ENCODE measurements at regions not wholly inside any gene's neighbourhood (a gene's known extent, or its start where the extent isn't known, plus 50 kb on each side); places are given as distances from the start of the nearest gene placed in this dataset.

DNA sequence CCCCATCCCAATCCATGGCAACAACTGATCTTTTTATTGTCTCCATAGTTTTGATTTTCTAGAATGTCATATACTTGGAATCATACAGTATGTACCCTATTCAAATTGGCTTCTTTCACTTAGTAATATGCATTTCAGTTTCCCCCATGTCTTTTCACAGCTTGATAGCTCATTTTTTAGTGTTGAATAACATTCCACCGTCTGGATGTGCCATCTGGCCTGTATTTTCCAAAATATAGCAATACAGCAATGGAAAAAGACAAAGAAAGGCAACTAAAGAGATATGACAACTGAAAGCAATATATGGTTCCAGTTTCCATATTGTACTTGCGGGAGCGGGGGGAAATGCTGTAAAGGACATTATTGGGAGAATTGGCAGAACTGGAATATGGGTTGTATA, 166.4 kb upstream of the NT5E start:
- TF ChIP-seq, protein P1, sequence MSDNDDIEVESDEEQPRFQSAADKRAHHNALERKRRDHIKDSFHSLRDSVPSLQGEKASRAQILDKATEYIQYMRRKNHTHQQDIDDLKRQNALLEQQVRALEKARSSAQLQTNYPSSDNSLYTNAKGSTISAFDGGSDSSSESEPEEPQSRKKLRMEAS (IDR thresholded peaks at IDR 0.05), result no peak
- TF ChIP-seq YY1 (IDR thresholded peaks at IDR 0.05; ENCODE audit: low read depth), result no peak
- no peak for TF ChIP-seq CEBPB (IDR thresholded peaks at IDR 0.05)
- TF ChIP-seq, protein P2, sequence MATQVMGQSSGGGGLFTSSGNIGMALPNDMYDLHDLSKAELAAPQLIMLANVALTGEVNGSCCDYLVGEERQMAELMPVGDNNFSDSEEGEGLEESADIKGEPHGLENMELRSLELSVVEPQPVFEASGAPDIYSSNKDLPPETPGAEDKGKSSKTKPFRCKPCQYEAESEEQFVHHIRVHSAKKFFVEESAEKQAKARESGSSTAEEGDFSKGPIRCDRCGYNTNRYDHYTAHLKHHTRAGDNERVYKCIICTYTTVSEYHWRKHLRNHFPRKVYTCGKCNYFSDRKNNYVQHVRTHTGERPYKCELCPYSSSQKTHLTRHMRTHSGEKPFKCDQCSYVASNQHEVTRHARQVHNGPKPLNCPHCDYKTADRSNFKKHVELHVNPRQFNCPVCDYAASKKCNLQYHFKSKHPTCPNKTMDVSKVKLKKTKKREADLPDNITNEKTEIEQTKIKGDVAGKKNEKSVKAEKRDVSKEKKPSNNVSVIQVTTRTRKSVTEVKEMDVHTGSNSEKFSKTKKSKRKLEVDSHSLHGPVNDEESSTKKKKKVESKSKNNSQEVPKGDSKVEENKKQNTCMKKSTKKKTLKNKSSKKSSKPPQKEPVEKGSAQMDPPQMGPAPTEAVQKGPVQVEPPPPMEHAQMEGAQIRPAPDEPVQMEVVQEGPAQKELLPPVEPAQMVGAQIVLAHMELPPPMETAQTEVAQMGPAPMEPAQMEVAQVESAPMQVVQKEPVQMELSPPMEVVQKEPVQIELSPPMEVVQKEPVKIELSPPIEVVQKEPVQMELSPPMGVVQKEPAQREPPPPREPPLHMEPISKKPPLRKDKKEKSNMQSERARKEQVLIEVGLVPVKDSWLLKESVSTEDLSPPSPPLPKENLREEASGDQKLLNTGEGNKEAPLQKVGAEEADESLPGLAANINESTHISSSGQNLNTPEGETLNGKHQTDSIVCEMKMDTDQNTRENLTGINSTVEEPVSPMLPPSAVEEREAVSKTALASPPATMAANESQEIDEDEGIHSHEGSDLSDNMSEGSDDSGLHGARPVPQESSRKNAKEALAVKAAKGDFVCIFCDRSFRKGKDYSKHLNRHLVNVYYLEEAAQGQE (IDR thresholded peaks at IDR 0.05; ENCODE audit: low read depth), result no peak
- TF ChIP-seq EP300 (IDR thresholded peaks at IDR 0.05; ENCODE audit: borderline replicate concordance), result no peak
- TF ChIP-seq EGR1 (IDR thresholded peaks at IDR 0.05), result no peak
- TF ChIP-seq NFIC (IDR thresholded peaks at IDR 0.05), result no peak
- no peak for TF ChIP-seq RAD21 (IDR thresholded peaks at IDR 0.05; ENCODE audit: low read depth)

All from Ishikawa (cell line).